NCI-H526 (cell line): ENCODE measurements at regions not wholly inside any gene's neighbourhood (a gene's known extent, or its start where the extent isn't known, plus 50 kb on each side); places are given as distances from the start of the nearest gene placed in this dataset.
"Not testable (repeated sequence)": the region's sequence is repeated elsewhere in the genome, so short reads cannot be mapped to it uniquely, and the experiment has no call there.

Experiments
- DNase-seq, 2 experiments: peaks; one replicate each; lab custom pipeline; 2025; lab: John Stamatoyannopoulos, UW

- no peak for DNase-seq
These were observed 578.6 kb downstream of the ACTL7B start for GRCh38 chr9:108277216-108277615.

GRCh38 chr9:108275906-108276305 is 579.9 kb downstream of the ACTL7B start:
- no peak for DNase-seq

GRCh38 chr9:108274971-108275370 is 580.8 kb downstream of the ACTL7B start:
- no peak for DNase-seq

- DNase-seq = no peak
These were observed 581.8 kb downstream of the ACTL7B start for GRCh38 chr9:108273988-108274387.

- DNase-seq = peak; percentile 77 to 80
These were observed 583.4 kb downstream of the ACTL7B start for GRCh38 chr9:108272349-108272899.

GRCh38 chr9:108271646-108272348 is 584.0 kb downstream of the ACTL7B start:
- DNase-seq = peak; percentile 90 to 95

- DNase-seq = peak; percentile 5 to 15
These were observed 584.5 kb downstream of the ACTL7B start for GRCh38 chr9:108271236-108271635.

- DNase-seq = no peak
These were observed 585.2 kb downstream of the ACTL7B start for GRCh38 chr9:108270561-108270960.

GRCh38 chr9:108270051-108270450 is 585.7 kb downstream of the ACTL7B start:
- no peak for DNase-seq

GRCh38 chr9:108269371-108269770 is 586.4 kb downstream of the ACTL7B start:
- DNase-seq = peak in 1 of 2 experiments; percentile 30

GRCh38 chr9:108265065-108265464 is 590.7 kb downstream of the ACTL7B start:
- DNase-seq = no peak

GRCh38 chr9:108264093-108264492 is 591.7 kb downstream of the ACTL7B start:
- no peak for DNase-seq

- DNase-seq = no peak
These were observed 593.0 kb downstream of the ACTL7B start for GRCh38 chr9:108262836-108263235.

GRCh38 chr9:108259917-108260675 is 595.7 kb downstream of the ACTL7B start:
- no peak for DNase-seq

- no peak for DNase-seq
These were observed 597.1 kb downstream of the ACTL7B start for GRCh38 chr9:108258640-108259039.

GRCh38 chr9:108257382-108257781 is 598.4 kb downstream of the ACTL7B start:
- no peak for DNase-seq

- DNase-seq = no peak
These were observed 601.5 kb downstream of the ACTL7B start for GRCh38 chr9:108254236-108254635.

GRCh38 chr9:108247391-108247790 is 608.4 kb downstream of the ACTL7B start:
- not testable (repeated sequence) for DNase-seq

GRCh38 chr9:108245901-108246300 is 609.9 kb downstream of the ACTL7B start:
- no peak for DNase-seq

- no peak for DNase-seq
These were observed 610.5 kb downstream of the ACTL7B start for GRCh38 chr9:108245331-108245730.

- no peak for DNase-seq
These were observed 611.1 kb downstream of the ACTL7B start for GRCh38 chr9:108244686-108245085.

- DNase-seq = no peak
These were observed 614.3 kb downstream of the ACTL7B start for GRCh38 chr9:108241384-108242073.
